ENCODE measurements at regions not wholly inside any gene's neighbourhood (a gene's known extent, or its start where the extent isn't known, plus 50 kb on each side); places are given as distances from the start of the nearest gene placed in this dataset.

- TF ChIP-seq RAD21 (conservative IDR thresholded peaks at IDR 0.05), result no peak
- TF ChIP-seq, protein P1, sequence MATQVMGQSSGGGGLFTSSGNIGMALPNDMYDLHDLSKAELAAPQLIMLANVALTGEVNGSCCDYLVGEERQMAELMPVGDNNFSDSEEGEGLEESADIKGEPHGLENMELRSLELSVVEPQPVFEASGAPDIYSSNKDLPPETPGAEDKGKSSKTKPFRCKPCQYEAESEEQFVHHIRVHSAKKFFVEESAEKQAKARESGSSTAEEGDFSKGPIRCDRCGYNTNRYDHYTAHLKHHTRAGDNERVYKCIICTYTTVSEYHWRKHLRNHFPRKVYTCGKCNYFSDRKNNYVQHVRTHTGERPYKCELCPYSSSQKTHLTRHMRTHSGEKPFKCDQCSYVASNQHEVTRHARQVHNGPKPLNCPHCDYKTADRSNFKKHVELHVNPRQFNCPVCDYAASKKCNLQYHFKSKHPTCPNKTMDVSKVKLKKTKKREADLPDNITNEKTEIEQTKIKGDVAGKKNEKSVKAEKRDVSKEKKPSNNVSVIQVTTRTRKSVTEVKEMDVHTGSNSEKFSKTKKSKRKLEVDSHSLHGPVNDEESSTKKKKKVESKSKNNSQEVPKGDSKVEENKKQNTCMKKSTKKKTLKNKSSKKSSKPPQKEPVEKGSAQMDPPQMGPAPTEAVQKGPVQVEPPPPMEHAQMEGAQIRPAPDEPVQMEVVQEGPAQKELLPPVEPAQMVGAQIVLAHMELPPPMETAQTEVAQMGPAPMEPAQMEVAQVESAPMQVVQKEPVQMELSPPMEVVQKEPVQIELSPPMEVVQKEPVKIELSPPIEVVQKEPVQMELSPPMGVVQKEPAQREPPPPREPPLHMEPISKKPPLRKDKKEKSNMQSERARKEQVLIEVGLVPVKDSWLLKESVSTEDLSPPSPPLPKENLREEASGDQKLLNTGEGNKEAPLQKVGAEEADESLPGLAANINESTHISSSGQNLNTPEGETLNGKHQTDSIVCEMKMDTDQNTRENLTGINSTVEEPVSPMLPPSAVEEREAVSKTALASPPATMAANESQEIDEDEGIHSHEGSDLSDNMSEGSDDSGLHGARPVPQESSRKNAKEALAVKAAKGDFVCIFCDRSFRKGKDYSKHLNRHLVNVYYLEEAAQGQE (IDR thresholded peaks at IDR 0.05; ENCODE audit: borderline replicate concordance), result no peak
Measured at GRCh38 chr10:52394246-52394645, 80.2 kb downstream of the DKK1 start.

All from neural cell (in vitro differentiated cells).